Kidney glomerular epithelial cell (primary cell): ENCODE measurements at regions not wholly inside any gene's neighbourhood (a gene's known extent, or its start where the extent isn't known, plus 50 kb on each side); places are given as distances from the start of the nearest gene placed in this dataset.
"Not testable (repeated sequence)": the region's sequence is repeated elsewhere in the genome, so short reads cannot be mapped to it uniquely, and the experiment has no call there.

ENCODE experiments used
- DNase-seq: peaks from one replicate; lab custom pipeline; 2025; lab: John Stamatoyannopoulos, UW

GRCh38 chr9:12424243-12424642 lies 268.9 kb upstream of the TYRP1 start:
- no peak for DNase-seq

GRCh38 chr9:12425878-12426864 lies 267.0 kb upstream of the TYRP1 start:
- DNase-seq, result peak; percentile 13

- no peak for DNase-seq
These were observed 253.9 kb upstream of the TYRP1 start for GRCh38 chr9:12439267-12439666.

- not testable (repeated sequence) for DNase-seq
These were observed 252.1 kb upstream of the TYRP1 start for GRCh38 chr9:12441080-12441479.

DNA sequence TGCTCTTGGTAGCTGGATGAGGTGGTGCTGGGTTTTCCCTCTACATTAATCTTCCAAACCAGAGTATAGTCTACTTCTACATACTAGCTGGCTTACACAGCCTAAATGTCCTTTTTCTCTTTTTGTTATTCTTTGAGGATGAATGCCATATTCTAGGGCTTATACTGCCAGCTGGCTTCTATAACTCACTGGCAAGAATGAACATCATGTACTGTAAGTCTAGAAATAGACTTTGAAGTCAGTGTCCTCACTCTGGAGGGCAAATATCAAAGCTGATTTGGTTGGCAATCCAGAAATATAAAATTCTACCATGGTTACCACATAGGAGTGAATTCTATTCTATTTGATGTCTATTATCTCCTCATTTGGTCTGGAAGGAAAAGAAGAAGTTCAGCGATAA lies 251.7 kb upstream of the TYRP1 start:
- no peak for DNase-seq

DNA sequence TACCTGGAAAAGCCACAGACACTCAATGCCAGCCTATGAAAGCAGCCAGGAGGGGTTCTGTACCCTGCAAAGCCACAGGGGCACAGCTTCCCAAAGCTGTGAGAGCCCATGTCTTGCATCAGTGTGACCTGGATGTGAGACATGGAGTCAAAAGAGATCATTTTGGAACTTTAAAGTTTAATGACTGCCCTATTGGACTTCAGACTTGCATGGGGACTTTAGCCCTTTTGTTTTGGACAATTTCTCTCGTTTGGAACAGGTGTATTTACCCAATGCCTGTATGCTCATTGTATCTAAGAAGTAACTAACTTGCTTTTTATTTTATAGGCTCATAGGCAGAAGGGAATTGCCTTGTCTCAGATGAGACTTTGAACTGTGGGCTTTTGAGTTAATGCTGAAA lies 244.9 kb upstream of the TYRP1 start:
- DNase-seq, result no peak

DNA sequence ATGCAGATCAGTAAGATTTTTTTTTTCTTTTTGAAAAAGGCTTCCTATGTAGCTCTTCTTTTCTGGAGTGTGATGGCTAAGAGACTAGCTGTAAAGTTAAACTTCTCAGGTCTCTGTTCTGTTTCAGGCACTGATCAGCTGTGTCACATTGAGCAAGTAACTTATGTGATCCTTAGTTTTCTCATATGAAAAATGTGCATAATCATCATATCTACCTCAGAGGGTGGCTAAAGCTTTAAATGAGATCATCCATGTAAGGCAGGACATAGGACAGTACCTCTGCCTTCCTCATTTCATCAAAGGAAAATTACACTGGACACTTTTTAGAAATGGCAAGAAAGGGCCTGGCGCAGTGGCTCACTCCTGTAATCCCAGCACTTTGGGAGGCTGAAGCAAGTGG lies 235.9 kb upstream of the TYRP1 start:
- DNase-seq, result no peak

GRCh38 chr9:12461763-12462460 lies 231.3 kb upstream of the TYRP1 start:
- DNase-seq, result no peak

DNA sequence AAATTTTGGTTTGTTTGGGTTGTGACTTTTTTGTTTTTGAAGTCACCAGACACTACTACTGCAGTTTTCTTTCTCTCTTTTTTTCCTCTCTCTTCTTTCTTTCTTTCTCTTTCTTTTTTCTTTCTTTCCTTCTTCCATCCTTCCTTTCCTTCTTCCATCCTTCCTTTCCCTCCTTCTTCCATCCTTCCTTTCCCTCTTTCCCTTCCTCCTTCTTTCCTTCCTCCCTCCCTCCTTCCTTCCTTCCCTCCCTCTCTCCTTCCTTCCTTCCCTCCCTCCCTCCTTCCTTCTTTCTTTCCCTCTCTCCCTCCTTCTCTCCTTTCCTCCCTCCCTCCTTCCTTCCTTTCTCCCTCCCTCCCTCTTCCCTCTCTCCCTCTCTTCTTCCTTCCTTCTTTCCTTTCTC lies 230.3 kb upstream of the TYRP1 start:
- DNase-seq, result no peak

GRCh38 chr9:12463641-12464040 lies 229.5 kb upstream of the TYRP1 start:
- DNase-seq, result no peak

- no peak for DNase-seq
These were observed 228.8 kb upstream of the TYRP1 start for GRCh38 chr9:12464400-12464799.

DNA sequence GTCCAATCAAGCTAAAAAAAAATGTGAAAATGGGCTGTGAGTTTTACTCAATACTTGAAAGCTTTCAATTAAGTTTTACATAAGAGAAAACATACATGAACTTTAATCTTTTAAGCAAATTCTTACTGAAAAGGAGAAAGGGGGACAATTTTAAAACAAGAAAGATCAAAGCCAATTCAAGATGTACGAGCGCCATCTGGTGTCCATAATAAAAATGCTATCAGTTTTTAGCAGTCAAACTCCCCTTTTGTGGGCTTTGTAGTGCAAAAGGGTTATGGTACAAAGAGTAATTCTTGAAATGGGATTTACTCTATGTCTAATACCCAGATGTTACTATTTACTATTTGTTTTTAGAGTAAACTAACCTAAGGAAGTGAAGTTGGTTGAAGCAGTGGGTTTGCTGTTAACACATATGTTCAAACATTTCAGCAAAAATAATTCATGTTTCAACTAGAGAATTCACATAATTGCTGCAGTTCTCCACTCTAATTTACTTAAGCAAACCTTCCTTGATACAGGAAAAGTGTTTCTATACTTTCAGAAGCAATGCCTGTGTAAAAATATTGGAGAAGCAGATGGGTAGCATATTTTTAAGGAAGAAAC lies 228.2 kb upstream of the TYRP1 start:
- DNase-seq, result peak; percentile 19

DNA sequence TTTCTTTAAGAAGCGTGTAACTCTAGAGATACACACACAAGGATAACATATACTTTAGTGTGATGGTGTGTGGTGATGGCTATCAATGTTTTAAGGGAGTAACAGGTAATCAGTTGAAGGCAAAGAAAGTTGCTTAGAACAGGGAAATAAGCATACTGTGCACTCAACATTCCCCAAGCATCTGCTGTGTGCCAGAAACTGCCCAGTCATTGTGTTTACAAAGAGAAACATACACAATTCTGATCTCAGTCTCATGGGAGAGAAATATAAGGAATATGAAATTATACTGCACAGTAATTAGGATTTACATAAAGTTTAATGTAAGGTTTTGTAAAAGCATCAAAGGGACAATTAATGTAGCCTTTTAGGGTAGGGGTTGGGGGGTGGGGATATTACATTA lies 224.1 kb upstream of the TYRP1 start:
- DNase-seq, result no peak

DNA sequence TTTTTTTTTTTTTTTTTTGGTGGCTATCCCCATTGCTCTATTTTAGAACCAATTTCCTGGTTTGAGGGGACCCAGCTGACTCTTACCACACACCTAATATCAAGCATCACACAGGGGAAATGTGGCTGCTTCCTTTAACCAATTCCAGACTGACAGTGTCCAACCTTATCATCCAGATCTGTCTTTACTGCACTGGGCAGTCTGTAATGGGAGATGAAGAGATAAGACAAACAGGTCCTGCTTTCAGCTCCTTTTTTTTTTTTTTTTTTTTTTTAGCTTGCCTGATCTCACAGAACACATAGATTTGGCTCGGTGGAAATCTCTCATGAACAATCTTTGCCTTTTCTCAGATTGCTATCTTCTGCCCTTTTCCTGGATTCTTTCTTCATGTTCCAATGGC lies 198.8 kb upstream of the TYRP1 start:
- DNase-seq, result no peak

DNA sequence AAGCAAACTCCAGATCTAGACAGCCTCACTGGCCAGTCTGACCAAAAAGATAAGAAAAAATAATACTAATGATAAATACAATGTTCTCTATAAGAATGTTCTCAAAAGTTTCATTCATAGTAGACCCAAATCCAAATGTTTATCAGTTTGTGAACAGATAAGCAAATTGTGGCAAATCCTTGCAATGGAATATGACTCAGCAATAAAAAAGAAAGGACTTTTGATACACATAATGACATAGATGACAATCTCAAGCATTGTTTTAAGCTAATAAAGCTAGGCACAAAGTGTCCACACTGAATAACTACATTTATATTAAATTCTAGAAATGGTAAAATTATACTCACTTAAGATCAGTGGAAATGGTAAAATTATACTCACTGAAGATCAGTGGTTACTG lies 195.4 kb upstream of the TYRP1 start:
- no peak for DNase-seq

DNA sequence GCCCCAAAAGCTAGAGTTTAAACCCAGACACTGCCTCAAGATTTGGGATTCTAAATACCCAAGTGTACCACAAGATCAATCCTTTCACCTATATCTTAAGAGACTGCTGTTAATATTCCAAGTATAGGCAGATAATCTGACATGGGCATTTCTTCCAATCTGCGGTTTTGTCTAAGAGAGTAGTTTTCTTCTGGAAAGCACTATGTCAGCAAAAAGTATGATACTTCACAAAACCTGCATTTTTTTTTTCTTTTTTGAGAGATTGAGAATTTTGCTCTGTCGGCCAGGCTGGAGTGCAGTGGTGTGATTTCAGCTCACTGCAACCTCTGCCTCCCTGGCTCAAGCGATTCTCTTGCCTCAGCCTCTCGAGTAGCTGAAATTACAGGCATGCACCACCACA lies 190.7 kb upstream of the TYRP1 start:
- DNase-seq, result no peak

DNA sequence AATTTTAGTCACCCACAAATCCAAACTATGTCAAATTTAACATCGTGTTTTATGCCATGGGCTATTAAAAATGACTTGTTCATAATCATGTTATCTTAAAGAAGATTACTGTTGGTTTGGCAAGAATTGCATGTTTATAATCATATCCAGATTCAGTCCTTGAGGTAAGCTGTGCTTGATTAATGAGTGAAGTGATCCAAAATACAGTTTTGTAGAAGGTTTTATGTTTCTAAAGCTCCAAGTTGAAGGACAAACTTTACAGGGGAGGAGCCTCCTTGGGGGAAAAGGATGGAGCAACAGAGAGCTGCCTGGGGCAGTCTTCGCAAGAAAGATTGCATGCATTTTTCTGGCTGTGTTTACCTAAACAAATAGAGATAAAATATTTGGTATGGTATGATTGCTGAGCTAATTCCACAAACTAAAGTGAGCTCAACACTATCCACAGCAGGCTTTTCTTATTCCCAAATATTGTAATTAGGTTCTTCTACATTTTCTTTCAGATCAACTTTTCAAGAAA lies 189.5 kb upstream of the TYRP1 start:
- no peak for DNase-seq

DNA sequence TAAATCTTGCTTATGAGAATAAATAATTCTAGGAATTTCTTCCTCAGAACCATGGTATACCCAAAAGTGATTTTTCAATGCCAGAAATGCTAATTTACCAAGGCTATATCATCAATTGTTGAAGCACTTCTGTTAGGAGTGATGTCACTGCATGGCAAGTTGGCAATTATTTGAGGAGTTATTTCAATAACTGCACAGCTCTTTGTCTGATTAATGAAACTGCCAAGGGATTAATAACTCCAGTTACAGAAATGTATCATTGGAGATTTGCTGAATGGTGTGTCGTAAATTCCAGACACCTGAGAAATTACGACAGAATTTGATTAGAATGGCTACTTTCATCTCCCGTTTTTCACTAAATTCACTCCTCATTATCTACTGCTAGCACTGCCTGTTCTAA lies 182.6 kb upstream of the TYRP1 start:
- no peak for DNase-seq

DNA sequence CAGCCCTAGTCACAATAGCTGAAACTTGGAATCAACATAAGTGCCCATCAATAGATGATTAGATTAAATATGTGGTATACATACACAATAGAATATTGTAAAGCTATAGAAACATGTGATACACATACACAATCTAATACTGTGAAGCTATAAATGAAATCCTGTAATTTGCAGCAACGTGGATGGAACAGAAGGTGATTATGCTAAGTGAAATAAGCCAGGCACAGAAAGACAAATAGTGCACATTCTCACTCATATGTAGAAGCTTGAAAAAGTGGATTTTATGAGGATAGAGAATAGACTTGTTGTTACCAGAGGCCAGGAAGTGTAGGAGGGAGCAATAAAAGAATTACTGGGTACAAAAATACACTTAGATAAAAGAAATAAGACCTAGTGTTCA lies 181.5 kb upstream of the TYRP1 start:
- no peak for DNase-seq

DNA sequence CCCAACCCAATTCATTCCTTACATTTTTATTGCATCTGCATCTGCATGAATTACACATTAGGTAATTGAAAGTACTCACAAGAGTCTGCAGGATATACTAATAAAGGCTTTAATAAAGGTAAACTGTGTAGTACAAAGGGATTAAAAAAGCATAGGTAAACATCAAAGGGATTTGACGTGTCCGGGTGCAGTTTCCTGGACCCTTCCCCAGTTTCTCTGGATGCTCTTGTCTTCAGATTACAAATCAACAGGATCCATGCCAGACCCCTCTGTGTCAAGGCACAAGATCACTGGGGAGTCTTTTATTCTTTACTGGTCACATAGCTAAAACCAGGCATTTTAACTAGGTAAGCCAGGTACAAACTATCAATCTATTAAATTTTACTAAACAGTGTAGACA lies 177.2 kb upstream of the TYRP1 start:
- no peak for DNase-seq

- DNase-seq, result no peak
These were observed 176.6 kb upstream of the TYRP1 start for GRCh38 chr9:12516573-12516972.

DNA sequence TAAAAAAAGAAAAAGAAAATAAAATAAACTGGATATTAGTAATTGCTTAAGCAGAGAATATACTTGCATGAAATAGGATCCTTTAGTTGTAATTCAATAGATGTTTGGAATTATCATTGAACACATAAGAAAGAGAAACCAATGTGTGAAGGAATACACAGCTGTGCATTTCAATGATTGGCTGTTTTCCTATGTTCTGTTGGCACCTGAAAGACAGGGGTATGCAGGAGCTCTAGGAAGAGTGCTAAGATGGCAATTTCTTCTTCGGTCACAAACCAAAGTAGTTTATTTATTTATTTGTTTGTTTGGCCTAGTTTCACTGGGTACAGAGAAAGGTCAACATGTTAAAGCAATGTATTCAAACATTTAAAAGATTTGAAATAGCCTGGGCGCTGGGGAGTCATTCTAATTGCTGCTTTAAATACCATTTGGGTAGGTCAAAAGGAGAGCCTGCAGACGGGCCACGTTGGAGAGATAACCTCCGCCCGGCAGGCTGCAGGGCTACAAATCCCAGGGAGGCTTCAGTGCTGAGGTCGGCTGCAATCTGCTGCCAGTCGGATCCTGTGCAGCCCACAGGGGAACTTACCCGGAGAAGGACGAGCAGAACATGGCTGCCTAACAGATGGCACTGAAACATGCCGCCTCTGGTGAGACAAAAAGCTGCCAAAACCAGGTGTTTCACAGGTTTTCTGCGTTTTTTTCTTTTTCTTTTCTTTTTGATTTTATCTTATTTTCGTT lies 154.2 kb upstream of the TYRP1 start:
- no peak for DNase-seq
